ENCODE measurements at regions not wholly inside any gene's neighbourhood (a gene's known extent, or its start where the extent isn't known, plus 50 kb on each side); places are given as distances from the start of the nearest gene placed in this dataset.

- TF ChIP-seq EZH2 (IDR thresholded peaks at IDR 0.05; ENCODE audit: borderline replicate concordance, low read length) (no peak), CTCF (conservative IDR thresholded peaks at IDR 0.05 in 1 of 2, IDR thresholded peaks at IDR 0.05 in 1 of 2; ENCODE audit: extremely low read depth in 1 of 2, insufficient read depth in 1 of 2, low read depth in 1 of 2, low read length in 2 of 2) (no peak)
These were observed 56.9 kb upstream of the FHIP2A start for GRCh38 chr10:114764656-114765055.
